ENCODE measurements at regions not wholly inside any gene's neighbourhood (a gene's known extent, or its start where the extent isn't known, plus 50 kb on each side); places are given as distances from the start of the nearest gene placed in this dataset.
"Not testable (repeated sequence)": the region's sequence is repeated elsewhere in the genome, so short reads cannot be mapped to it uniquely, and the experiment has no call there.

GRCh38 chr12:78293059-78293686 is 462.5 kb downstream of the NAV3 start:
- peaks cover 0 to 3% (median 0%) of the 10 kb centered on the region in 8 donors for H3K9me3 ChIP-seq
- WGBS, 5 donors: 73 to 96% (median 85%) methylated on average over 1 of the region's 1 CpG
- H3K36me3 ChIP-seq: no peaks in the 10 kb centered on the region
- no peak overlapping the region for H3K27ac ChIP-seq
- no peak for DNase-seq
- H3K27me3 ChIP-seq (replicated peaks in 1 of 7): no peaks in the 10 kb centered on the region
- no peaks in the 10 kb centered on the region for H3K4me1 ChIP-seq
- no peak overlapping the region for H3K4me3 ChIP-seq
- TF ChIP-seq POLR2A (IDR thresholded peaks at IDR 0.05) (no peak), POLR2AphosphoS5 (IDR thresholded peaks at IDR 0.05) (no peak)
- intact Hi-C loops (cut with DNase I; ENCODE audit: low total_unique reads): no loop called here

GRCh38 chr12:78301282-78301681 is 470.6 kb downstream of the NAV3 start:
- H3K4me1 ChIP-seq; H3K27me3 ChIP-seq (replicated peaks in 1 of 7); H3K4me3 ChIP-seq; H3K9me3 ChIP-seq; intact Hi-C loops (cut with DNase I; ENCODE audit: low total_unique reads); H3K36me3 ChIP-seq; DNase-seq; H3K27ac ChIP-seq: not testable (repeated sequence)
- WGBS, 5 donors: 83 to 91% (median 87%) methylated on average over 5 of the region's 5 CpGs

GRCh38 chr12:78305808-78306207 is 475.1 kb downstream of the NAV3 start:
- H3K27ac ChIP-seq: no peak overlapping the region
- WGBS, 5 donors: 67 to 78% (median 69%) methylated on average over 1 of the region's 1 CpG
- DNase-seq: no peak
- no peaks in the 10 kb centered on the region for H3K9me3 ChIP-seq
- no peak overlapping the region for H3K4me3 ChIP-seq
- H3K36me3 ChIP-seq: no peaks in the 10 kb centered on the region
- H3K27me3 ChIP-seq (replicated peaks in 1 of 7): no peaks in the 10 kb centered on the region
- H3K4me1 ChIP-seq: no peaks in the 10 kb centered on the region
- no peak for TF ChIP-seq POLR2A (IDR thresholded peaks at IDR 0.05)
- TF ChIP-seq POLR2AphosphoS5 (IDR thresholded peaks at IDR 0.05): no peak
- TF ChIP-seq CTCF (IDR thresholded peaks at IDR 0.05 in 8 of 11, conservative IDR thresholded peaks at IDR 0.05 in 3 of 11): no peak
- intact Hi-C loops (cut with DNase I; ENCODE audit: low total_unique reads): no loop called here

DNA sequence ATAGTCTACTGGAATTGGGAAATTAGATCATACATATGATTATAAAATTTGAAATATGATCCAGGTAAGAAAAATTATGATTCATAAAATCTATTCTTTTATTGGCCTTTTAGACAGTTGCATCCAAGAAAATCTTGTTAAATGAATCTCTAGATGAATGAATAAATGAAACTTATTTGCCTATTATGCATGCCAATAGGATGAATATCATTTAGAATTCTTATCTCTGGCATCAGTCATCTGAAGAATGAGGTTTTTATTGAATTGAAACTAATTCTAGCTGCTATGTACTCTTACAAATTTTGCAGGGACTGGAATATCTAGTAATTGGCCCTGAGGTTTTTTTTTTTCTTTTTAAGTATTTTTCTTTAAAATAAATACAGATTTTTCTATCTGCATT is 475.5 kb downstream of the NAV3 start:
- H3K27me3 ChIP-seq (replicated peaks in 1 of 7): no peaks in the 10 kb centered on the region
- H3K9me3 ChIP-seq: no peaks in the 10 kb centered on the region
- no peak overlapping the region for H3K4me3 ChIP-seq
- TF ChIP-seq POLR2A (IDR thresholded peaks at IDR 0.05) (no peak), POLR2AphosphoS5 (IDR thresholded peaks at IDR 0.05) (no peak), CTCF (IDR thresholded peaks at IDR 0.05 in 8 of 11, conservative IDR thresholded peaks at IDR 0.05 in 3 of 11) (no peak)
- DNase-seq: no peak
- intact Hi-C loops (cut with DNase I; ENCODE audit: low total_unique reads): no loop called here
- no peaks in the 10 kb centered on the region for H3K36me3 ChIP-seq
- no peaks in the 10 kb centered on the region for H3K4me1 ChIP-seq
- no peak overlapping the region for H3K27ac ChIP-seq

DNA sequence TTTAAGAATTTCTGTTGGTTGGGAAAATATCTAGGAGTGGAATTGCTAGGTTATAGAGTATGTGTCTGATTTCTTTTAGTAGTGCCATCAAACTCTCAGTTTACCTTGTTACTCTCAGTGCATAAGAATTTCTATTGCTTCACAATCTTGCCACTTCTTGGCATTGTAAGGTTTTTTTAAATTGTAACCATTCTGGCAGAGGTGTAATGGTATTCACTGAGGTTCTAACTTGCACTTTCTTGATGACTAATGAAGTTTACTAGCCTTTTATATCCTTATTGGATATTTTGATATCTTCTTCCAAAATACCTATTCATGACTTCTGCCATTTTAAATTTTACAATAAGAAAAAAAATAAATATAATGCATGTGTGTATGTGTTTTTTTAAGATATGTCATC is 478.0 kb downstream of the NAV3 start:
- intact Hi-C loops (cut with DNase I; ENCODE audit: low total_unique reads): no loop called here
- no peak overlapping the region for H3K27ac ChIP-seq
- no peaks in the 10 kb centered on the region for H3K9me3 ChIP-seq
- H3K36me3 ChIP-seq: no peaks in the 10 kb centered on the region
- no peak for DNase-seq
- no peaks in the 10 kb centered on the region for H3K27me3 ChIP-seq (replicated peaks in 1 of 7)
- H3K4me3 ChIP-seq: no peak overlapping the region
- H3K4me1 ChIP-seq: no peaks in the 10 kb centered on the region
- TF ChIP-seq POLR2A (IDR thresholded peaks at IDR 0.05) (no peak), POLR2AphosphoS5 (IDR thresholded peaks at IDR 0.05) (no peak), CTCF (IDR thresholded peaks at IDR 0.05 in 8 of 11, conservative IDR thresholded peaks at IDR 0.05 in 3 of 11) (no peak)

All from spleen (tissue), 11 donors.